CD14-positive monocyte (primary cell): ENCODE measurements at regions not wholly inside any gene's neighbourhood (a gene's known extent, or its start where the extent isn't known, plus 50 kb on each side); places are given as distances from the start of the nearest gene placed in this dataset.
A peak's percentile ranks its signal among the peaks of the same experiment; 100 is the strongest.

ENCODE experiments used
- DNase-seq, 3 donors: peaks; one replicate each; pipeline ENCODE4 v3.0.0-alpha.2; 2011 to 2022
- H2AFZ ChIP-seq: 2 replicates; pipeline ENCODE4 v1.6.0; 2012; ENCODE audit warnings: mild to moderate bottlenecking, low read depth, low read length, inconsistent platforms; ENCODE audit not compliant: insufficient read depth, poor library complexity, severe bottlenecking
- H3K27ac ChIP-seq, 2 donors: 1 replicate in 1 of 2; 2 replicates in 1 of 2; pipeline ENCODE4 v1.5.1; 2012 to 2013; ENCODE audit warnings: low read length in 2 of 2, control low read depth in 1 of 2, inconsistent platforms in 1 of 2, low read depth in 1 of 2, mild to moderate bottlenecking in 1 of 2
- H3K27me3 ChIP-seq, 2 donors: one replicate each; pipeline versions ENCODE4 v1.6.0 to v1.6.1; 2011 to 2013; ENCODE audit warnings: low read length in 2 of 2; ENCODE audit not compliant: control insufficient read depth in 2 of 2, insufficient read depth in 2 of 2
- H3K36me3 ChIP-seq, 2 donors: replicated peaks in 1 of 2; 1 replicate in 1 of 2; 2 replicates in 1 of 2; pipeline versions ENCODE4 v1.5.1 to v1.6.1; 2012 to 2013; ENCODE audit warnings: low read length in 2 of 2, control low read depth in 1 of 2, inconsistent platforms in 1 of 2, mild to moderate bottlenecking in 1 of 2; ENCODE audit not compliant: insufficient read depth in 2 of 2, control insufficient read depth in 1 of 2
- H3K4me1 ChIP-seq, 2 donors: 1 replicate in 1 of 2; 2 replicates in 1 of 2; pipeline versions ENCODE4 v1.5.1 to v1.6.1; 2012 to 2013; ENCODE audit warnings: low read length in 2 of 2, control low read depth in 1 of 2, inconsistent platforms in 1 of 2, mild to moderate bottlenecking in 1 of 2, moderate library complexity in 1 of 2; ENCODE audit not compliant: insufficient read depth in 2 of 2, control insufficient read depth in 1 of 2
- H3K4me2 ChIP-seq: replicated peaks from 2 replicates; pipeline ENCODE3; 2012; ENCODE audit warnings: low read length, moderate library complexity, mild to moderate bottlenecking; ENCODE audit not compliant: poor library complexity, severe bottlenecking; ENCODE audit errors: extremely low read depth
- H3K4me3 ChIP-seq, 3 experiments: fragments of 200-600 bp in 1 of 3; sonication (generic) in 1 of 3; replicated peaks in 1 of 3; 1 replicate in 2 of 3; 2 replicates in 1 of 3; pipeline ENCODE4 v1.5.1; 2011 to 2013; ENCODE audit warnings: low read length in 3 of 3, mild to moderate bottlenecking in 3 of 3, control low read depth in 2 of 3, low read depth in 2 of 3, inconsistent platforms in 1 of 3, moderate library complexity in 1 of 3
- H3K79me2 ChIP-seq: 2 replicates; pipeline ENCODE4 v1.6.0; 2012; ENCODE audit warnings: mild to moderate bottlenecking, control low read depth, inconsistent platforms, low read length, moderate library complexity; ENCODE audit not compliant: insufficient read depth
- H3K9ac ChIP-seq: 2 replicates; pipeline ENCODE4 v1.6.0; 2017; ENCODE audit warnings: low read length, mild to moderate bottlenecking; ENCODE audit not compliant: insufficient read depth, poor library complexity, severe bottlenecking
- H3K9me3 ChIP-seq, 2 donors: replicated peaks in 1 of 2; 1 replicate in 1 of 2; 2 replicates in 1 of 2; pipeline versions ENCODE4 v1.5.1 to v1.6.1; 2012 to 2013; ENCODE audit warnings: low read length in 2 of 2, control low read depth in 1 of 2; ENCODE audit not compliant: control insufficient read depth in 1 of 2, insufficient read depth in 1 of 2
- H4K20me1 ChIP-seq: 2 replicates; pipeline ENCODE4 v1.6.0; 2012; ENCODE audit warnings: mild to moderate bottlenecking, low read length, control low read depth, moderate library complexity; ENCODE audit not compliant: insufficient read depth
- H3K27ac Mint-ChIP-seq, 7 donors: one replicate each; pipeline ENCODE4 v1.8.0; 2020; ENCODE audit warnings: mild to moderate bottlenecking in 7 of 7, mixed read lengths in 7 of 7, moderate library complexity in 6 of 7, inconsistent platforms in 2 of 7
- H3K27me3 Mint-ChIP-seq, 3 donors: one replicate each; pipeline ENCODE4 v1.8.0; 2021 to 2022; ENCODE audit warnings: low read depth in 3 of 3, mild to moderate bottlenecking in 3 of 3, mixed read lengths in 3 of 3, moderate library complexity in 3 of 3, inconsistent platforms in 1 of 3
- H3K36me3 Mint-ChIP-seq, 2 donors: one replicate each; pipeline ENCODE4 v1.8.0; 2020; ENCODE audit warnings: mixed read lengths in 2 of 2, inconsistent platforms in 1 of 2, mild to moderate bottlenecking in 1 of 2
- H3K4me1 Mint-ChIP-seq: one replicate; pipeline ENCODE4 v1.8.0; 2020; ENCODE audit warnings: mild to moderate bottlenecking, mixed read lengths
- H3K4me3 Mint-ChIP-seq, 2 donors: one replicate each; pipeline ENCODE4 v1.8.0; 2020; ENCODE audit warnings: mild to moderate bottlenecking in 2 of 2, mixed read lengths in 2 of 2, moderate library complexity in 1 of 2
- H3K9me3 Mint-ChIP-seq, 7 donors: one replicate each; pipeline ENCODE4 v1.8.0; 2020 to 2022; ENCODE audit warnings: mixed read lengths in 7 of 7, mild to moderate bottlenecking in 6 of 7, moderate library complexity in 6 of 7, inconsistent platforms in 2 of 7
- CTCF ChIP-seq: fragments of 200-600 bp; IDR thresholded peaks from one replicate; pipeline ENCODE4 v1.8.0; 2022; ENCODE audit warnings: antibody characterized with exemption, mild to moderate bottlenecking
- WGBS: methylation state at CpG from one replicate; pipeline ENCODE4 v1.1.5; 2013; ENCODE audit warnings: missing lambda C conversion rate; ENCODE audit not compliant: insufficient coverage; 5-methylcytosine and 5-hydroxymethylcytosine counted together
- intact Hi-C, 2 donors: fragments of 100-400 bp; cut with micrococcal nuclease; formaldehyde crosslinking; loops; one replicate each; pipeline versions ENCODE4 v1.15.0 to v1.15.1; 2023

- no peaks in the 10 kb centered on the region for H3K36me3 Mint-ChIP-seq
- Histone ChIP-seq H3K4me3 (no peak overlapping the region), H4K20me1 (no peaks in the 10 kb centered on the region), H3K27ac (no peak overlapping the region), H3K27me3 (no peaks in the 10 kb centered on the region), H2AFZ (no peak overlapping the region), H3K9ac (no peak overlapping the region), H3K79me2 (no peaks in the 10 kb centered on the region), H3K9me3 (no peaks in the 10 kb centered on the region), H3K4me2 (no peak overlapping the region), H3K36me3 (no peaks in the 10 kb centered on the region), H3K4me1 (no peaks in the 10 kb centered on the region)
- no peaks in the 10 kb centered on the region for H3K27me3 Mint-ChIP-seq
- no CpG with 5 or more reads among the region's 2 CpGs for WGBS
- H3K9me3 Mint-ChIP-seq = peaks cover 0 to 5% (median 0%) of the 10 kb centered on the region in 7 donors
- no peak overlapping the region for H3K4me3 Mint-ChIP-seq
- H3K4me1 Mint-ChIP-seq = no peaks in the 10 kb centered on the region
- intact Hi-C loops = no loop called here
- no peak for TF ChIP-seq CTCF
- peak overlapping the region in 1 of 7 donors; percentile 21 for H3K27ac Mint-ChIP-seq
- no peak for DNase-seq
Measured at GRCh38 chr7:83824214-83824613, 175.3 kb upstream of the SEMA3E start.

DNA sequence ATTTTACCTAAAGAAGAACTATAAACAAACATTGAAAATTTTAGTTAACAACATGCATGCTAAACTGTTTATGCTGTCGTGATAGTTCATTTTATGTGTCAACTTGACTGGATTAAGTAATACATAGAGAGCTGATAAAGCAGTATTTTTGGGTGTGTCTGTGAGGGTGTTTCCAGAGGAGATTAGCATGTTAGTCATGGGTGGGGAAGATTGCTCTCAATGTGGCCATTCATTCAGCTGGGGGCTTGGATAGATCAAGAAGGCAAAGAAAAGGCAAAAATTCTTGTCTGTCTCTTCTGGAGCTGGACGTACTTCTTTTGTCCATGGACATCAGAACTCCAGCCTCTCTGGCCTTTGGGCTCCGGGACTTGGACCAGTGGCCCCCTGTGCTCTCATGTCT is 172.9 kb upstream of the SEMA3E start:
- H3K4me3 Mint-ChIP-seq = no peak overlapping the region
- no peak overlapping the region for H2AFZ ChIP-seq
- no peak overlapping the region for H3K27ac Mint-ChIP-seq
- H3K36me3 Mint-ChIP-seq = no peaks in the 10 kb centered on the region
- H3K4me1 Mint-ChIP-seq = no peaks in the 10 kb centered on the region
- no peak overlapping the region for H3K27ac ChIP-seq
- no peaks in the 10 kb centered on the region for H3K9me3 ChIP-seq
- DNase-seq = no peak
- H3K36me3 ChIP-seq = no peaks in the 10 kb centered on the region
- no peaks in the 10 kb centered on the region for H3K79me2 ChIP-seq
- no peaks in the 10 kb centered on the region for H4K20me1 ChIP-seq
- H3K27me3 Mint-ChIP-seq = no peaks in the 10 kb centered on the region
- no peaks in the 10 kb centered on the region for H3K4me1 ChIP-seq
- no peaks in the 10 kb centered on the region for H3K27me3 ChIP-seq
- H3K4me3 ChIP-seq = no peak overlapping the region
- H3K4me2 ChIP-seq = no peak overlapping the region
- peaks cover 0 to 4% (median 0%) of the 10 kb centered on the region in 7 donors for H3K9me3 Mint-ChIP-seq
- no peak overlapping the region for H3K9ac ChIP-seq
- WGBS = 90% methylated on average over 3 of the region's 3 CpGs
- TF ChIP-seq CTCF = no peak
- intact Hi-C loops = no loop called here
